DOHH2 (cell line): ENCODE measurements at regions not wholly inside any gene's neighbourhood (a gene's known extent, or its start where the extent isn't known, plus 50 kb on each side); places are given as distances from the start of the nearest gene placed in this dataset.

Experiments
- EZH2phosphoT487 ChIP-seq: fragments of 200-600 bp; sonication (generic); IDR thresholded peaks from 2 replicates; pipeline ENCODE4 v1.6.1; 2017; ENCODE audit warnings: borderline replicate concordance, mild to moderate bottlenecking, antibody characterized with exemption, low read length, moderate library complexity, mixed read lengths
- TF ChIP-seq, protein P1 (sequence below): fragments of 200-600 bp; sonication (generic); IDR thresholded peaks from one replicate; pipeline ENCODE4 v1.5.1; 2014; ENCODE audit warnings: antibody characterized with exemption, mild to moderate bottlenecking, low read depth, low read length; ENCODE audit not compliant: poor library complexity, severe bottlenecking

GRCh38 chr2:144824306-144825080 lies 304.6 kb upstream of the ZEB2 start:
- TF ChIP-seq, protein P1, sequence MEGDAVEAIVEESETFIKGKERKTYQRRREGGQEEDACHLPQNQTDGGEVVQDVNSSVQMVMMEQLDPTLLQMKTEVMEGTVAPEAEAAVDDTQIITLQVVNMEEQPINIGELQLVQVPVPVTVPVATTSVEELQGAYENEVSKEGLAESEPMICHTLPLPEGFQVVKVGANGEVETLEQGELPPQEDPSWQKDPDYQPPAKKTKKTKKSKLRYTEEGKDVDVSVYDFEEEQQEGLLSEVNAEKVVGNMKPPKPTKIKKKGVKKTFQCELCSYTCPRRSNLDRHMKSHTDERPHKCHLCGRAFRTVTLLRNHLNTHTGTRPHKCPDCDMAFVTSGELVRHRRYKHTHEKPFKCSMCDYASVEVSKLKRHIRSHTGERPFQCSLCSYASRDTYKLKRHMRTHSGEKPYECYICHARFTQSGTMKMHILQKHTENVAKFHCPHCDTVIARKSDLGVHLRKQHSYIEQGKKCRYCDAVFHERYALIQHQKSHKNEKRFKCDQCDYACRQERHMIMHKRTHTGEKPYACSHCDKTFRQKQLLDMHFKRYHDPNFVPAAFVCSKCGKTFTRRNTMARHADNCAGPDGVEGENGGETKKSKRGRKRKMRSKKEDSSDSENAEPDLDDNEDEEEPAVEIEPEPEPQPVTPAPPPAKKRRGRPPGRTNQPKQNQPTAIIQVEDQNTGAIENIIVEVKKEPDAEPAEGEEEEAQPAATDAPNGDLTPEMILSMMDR, result no peak
- no peak for TF ChIP-seq EZH2phosphoT487
